CD4-positive, alpha-beta T cell treated with Interleukin-2 at 100 ng/mL for 4 hours (primary cell): ENCODE measurements at regions not wholly inside any gene's neighbourhood (a gene's known extent, or its start where the extent isn't known, plus 50 kb on each side); places are given as distances from the start of the nearest gene placed in this dataset.

Experiments used
- DNase-seq: peaks from one replicate; pipeline ENCODE4 v3.0.0-alpha.2; 2020; ENCODE audit warnings: low spot score

GRCh38 chr5:152046361-152046760, 121.7 kb upstream of the GLRA1 start:
- DNase-seq = no peak

GRCh38 chr5:152038856-152039255, 114.2 kb upstream of the GLRA1 start:
- peak; percentile 30 for DNase-seq

- peak; percentile 67 for DNase-seq
Measured at GRCh38 chr5:152026328-152027024, 101.8 kb upstream of the GLRA1 start.

GRCh38 chr5:152016421-152016820, 91.8 kb upstream of the GLRA1 start:
- DNase-seq = no peak

- no peak for DNase-seq
Measured at GRCh38 chr5:152007653-152008335, 83.1 kb upstream of the GLRA1 start.

- no peak for DNase-seq
Measured at GRCh38 chr5:152004095-152004494, 79.4 kb upstream of the GLRA1 start.
